Activated CD4-positive, alpha-beta T cell treated with anti-CD3 and anti-CD28 coated beads for 36 hours (primary cell): ENCODE measurements at regions not wholly inside any gene's neighbourhood (a gene's known extent, or its start where the extent isn't known, plus 50 kb on each side); places are given as distances from the start of the nearest gene placed in this dataset.

ENCODE experiments used
- ATAC-seq: fragments of 200-7000 bp; cut with Tn5 transposase; one replicate; pipeline ENCODE4 v1.10.0; 2021; ENCODE audit warnings: mild to moderate bottlenecking, moderate library complexity
- CTCF ChIA-PET: fragments of 350-600 bp; sonication (Branson Sonifier 250); formaldehyde crosslinking; loops from one replicate; lab custom pipeline; 2021; ENCODE audit warnings: antibody characterized with exemption; lab: Charles Lee
- POLR2A ChIA-PET: fragments of 350-600 bp; sonication (Branson Sonifier 250); formaldehyde crosslinking; loops from one replicate; lab custom pipeline; 2021; ENCODE audit warnings: antibody characterized with exemption, inconsistent platforms; lab: Charles Lee
- DNase-seq: peaks from one replicate; pipeline ENCODE4 v3.0.0-alpha.2; 2020
- H3K27ac Mint-ChIP-seq: one replicate; pipeline ENCODE4 v1.8.0; 2021; ENCODE audit warnings: mixed read lengths
- H3K27me3 Mint-ChIP-seq: one replicate; pipeline ENCODE4 v1.8.0; 2021; ENCODE audit warnings: mixed read lengths
- H3K36me3 Mint-ChIP-seq: one replicate; pipeline ENCODE4 v1.8.0; 2021; ENCODE audit warnings: low read depth, mixed read lengths
- H3K4me1 Mint-ChIP-seq: one replicate; pipeline ENCODE4 v1.8.0; 2021; ENCODE audit warnings: mixed read lengths
- H3K4me3 Mint-ChIP-seq: one replicate; pipeline ENCODE4 v1.8.0; 2021; ENCODE audit warnings: mild to moderate bottlenecking, moderate library complexity, mixed read lengths
- H3K9me3 Mint-ChIP-seq: one replicate; pipeline ENCODE4 v1.8.0; 2021; ENCODE audit warnings: low read depth, mixed read lengths
- intact Hi-C, 2 experiments: fragments of 100-400 bp; cut with DNase I in 1 of 2; cut with micrococcal nuclease in 1 of 2; formaldehyde crosslinking; loops; one replicate each; pipeline versions ENCODE4 v1.14.2 to v1.15.1; 2022 to 2024; cut with DNase I, micrococcal nuclease

DNA sequence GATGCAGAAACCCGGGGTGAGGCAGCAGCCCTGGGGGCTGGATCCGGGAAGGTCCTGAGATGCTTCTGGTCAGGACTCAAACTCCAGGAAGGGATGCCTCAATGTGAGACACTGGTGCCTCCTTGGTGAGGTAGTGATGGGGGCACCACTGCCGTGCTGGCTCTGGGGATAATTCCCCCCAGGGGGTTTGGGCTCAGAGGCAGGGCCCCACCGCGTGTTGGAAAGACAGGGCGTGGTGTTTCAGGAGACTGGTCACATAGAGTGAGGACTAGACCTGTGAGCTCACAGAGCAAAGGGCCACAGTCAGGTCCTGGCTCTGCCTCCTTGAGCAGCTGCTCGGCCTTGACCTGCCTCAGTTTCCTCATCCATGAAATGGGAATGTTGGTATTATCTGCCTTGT lies 361.9 kb downstream of the GLRX3 start:
- DNase-seq, result no peak
- Mint-ChIP-seq H3K4me3 (no peak overlapping the region), H3K36me3 (no peaks in the 10 kb centered on the region)

DNA sequence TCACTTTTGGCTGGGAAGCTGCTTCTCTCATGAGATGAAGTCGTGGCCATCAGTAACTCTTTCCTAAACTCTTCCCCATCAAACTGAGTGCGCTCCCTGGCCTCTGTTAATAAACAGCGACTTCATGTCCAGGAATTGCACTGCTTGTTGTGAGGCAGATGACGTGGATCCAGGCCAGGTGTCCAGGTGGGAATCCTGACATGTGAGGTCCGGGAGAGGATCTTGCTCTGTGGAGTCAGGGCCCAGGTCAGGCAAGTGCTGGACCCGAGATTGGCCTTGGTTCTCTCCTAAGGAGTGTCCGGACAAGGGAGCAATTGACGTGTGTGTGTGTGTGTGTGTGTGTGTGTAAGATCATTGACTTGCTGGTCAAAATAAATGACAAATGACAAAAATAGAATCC lies 362.7 kb downstream of the GLRX3 start:
- no peaks in the 10 kb centered on the region for H3K27me3 Mint-ChIP-seq
- no peaks in the 10 kb centered on the region for H3K36me3 Mint-ChIP-seq
- H3K9me3 Mint-ChIP-seq, result peaks cover 2% of the 10 kb centered on the region
- no peak overlapping the region for H3K27ac Mint-ChIP-seq
- ChIA-PET POLR2A (no interaction called here), CTCF (interaction anchor here (0.6 kb wide), 1 partner anchor 1882 kb away, joined by 3 read pairs; no protein-coding TSS in a partner anchor)
- H3K4me3 Mint-ChIP-seq, result no peak overlapping the region
- no peak for ATAC-seq
- intact Hi-C loops, result no loop called here
- H3K4me1 Mint-ChIP-seq, result no peaks in the 10 kb centered on the region
- DNase-seq, result no peak

More for the DNA sequence above, 361.9 kb downstream of the GLRX3 start:
- CTCF ChIA-PET, result no interaction called here
- intact Hi-C loops, result no loop called here
- Mint-ChIP-seq H3K9me3 (peaks cover 2% of the 10 kb centered on the region), H3K27me3 (no peaks in the 10 kb centered on the region), H3K27ac (no peak overlapping the region), H3K4me1 (no peaks in the 10 kb centered on the region)
- no peak for ATAC-seq
- POLR2A ChIA-PET, result no interaction called here

DNA sequence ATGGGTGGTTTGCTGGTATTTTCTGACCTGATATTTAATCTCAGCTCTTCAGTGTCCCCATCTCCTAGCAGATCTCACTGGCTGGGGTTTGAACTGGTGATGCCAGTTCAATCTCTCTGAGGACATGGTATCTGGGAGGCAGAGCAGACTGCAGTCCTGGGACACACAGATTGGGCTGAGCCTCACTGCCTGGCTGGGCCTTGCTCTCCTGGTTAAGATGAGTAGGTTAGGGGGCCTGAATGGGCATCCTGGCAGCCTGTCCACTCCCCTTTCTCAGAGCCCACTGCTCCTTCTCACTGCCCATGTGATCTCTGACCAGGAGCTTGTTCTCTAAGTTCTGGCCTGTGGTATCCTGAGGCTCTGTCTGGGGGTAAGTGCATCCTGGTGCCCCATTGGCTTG lies 363.4 kb downstream of the GLRX3 start:
- Mint-ChIP-seq H3K9me3 (peaks cover 2% of the 10 kb centered on the region), H3K36me3 (no peaks in the 10 kb centered on the region)
- no peak for ATAC-seq

DNA sequence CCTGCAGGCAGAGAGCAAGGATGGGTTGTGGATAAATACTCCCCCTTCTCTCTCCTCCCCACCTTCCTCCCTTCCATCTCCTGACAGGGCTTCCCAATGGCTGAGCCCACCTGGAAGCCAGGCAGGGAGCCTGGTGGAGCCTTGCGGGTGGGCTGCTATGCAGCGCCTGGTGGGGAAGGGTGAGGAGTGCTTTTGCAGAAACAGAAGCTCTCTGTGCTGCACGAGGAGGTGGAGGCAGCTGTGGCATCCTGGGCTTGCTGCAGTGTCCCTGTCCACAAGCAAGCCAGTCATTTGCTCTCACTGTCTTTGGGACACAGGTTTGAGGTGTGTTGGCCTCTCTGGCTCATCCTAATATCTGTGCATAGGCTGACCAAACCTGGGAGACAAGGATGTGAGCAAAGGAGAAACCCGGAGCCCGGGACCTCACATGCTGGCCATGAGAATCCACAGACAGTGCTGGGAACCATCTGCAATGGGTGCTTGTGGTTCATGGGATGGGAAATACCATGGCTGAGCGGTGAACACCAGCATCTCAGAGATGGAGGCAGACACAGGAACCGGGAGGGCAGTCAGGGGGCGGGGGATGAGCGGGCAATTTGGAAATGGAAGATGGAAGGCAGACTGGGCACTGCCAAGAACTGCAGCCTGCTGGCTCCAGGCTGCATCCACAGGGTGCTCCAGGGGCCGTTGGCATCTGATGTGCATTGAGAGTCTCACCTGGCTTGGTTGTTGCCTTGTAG lies 364.2 kb downstream of the GLRX3 start:
- CTCF ChIA-PET, result no interaction called here
- intact Hi-C loops, result no loop called here
- ATAC-seq, result no peak
- Mint-ChIP-seq H3K27me3 (peaks cover 2% of the 10 kb centered on the region), H3K27ac (no peak overlapping the region), H3K4me1 (no peaks in the 10 kb centered on the region), H3K9me3 (peaks cover 2% of the 10 kb centered on the region), H3K36me3 (no peaks in the 10 kb centered on the region), H3K4me3 (no peak overlapping the region)
- POLR2A ChIA-PET, result no interaction called here
- DNase-seq, result no peak

More for the DNA sequence above, 363.4 kb downstream of the GLRX3 start:
- Mint-ChIP-seq H3K27ac (no peak overlapping the region), H3K4me3 (no peak overlapping the region), H3K4me1 (no peaks in the 10 kb centered on the region), H3K27me3 (no peaks in the 10 kb centered on the region)
- ChIA-PET CTCF (no interaction called here), POLR2A (no interaction called here)
- DNase-seq, result no peak
- intact Hi-C loops, result no loop called here

DNA sequence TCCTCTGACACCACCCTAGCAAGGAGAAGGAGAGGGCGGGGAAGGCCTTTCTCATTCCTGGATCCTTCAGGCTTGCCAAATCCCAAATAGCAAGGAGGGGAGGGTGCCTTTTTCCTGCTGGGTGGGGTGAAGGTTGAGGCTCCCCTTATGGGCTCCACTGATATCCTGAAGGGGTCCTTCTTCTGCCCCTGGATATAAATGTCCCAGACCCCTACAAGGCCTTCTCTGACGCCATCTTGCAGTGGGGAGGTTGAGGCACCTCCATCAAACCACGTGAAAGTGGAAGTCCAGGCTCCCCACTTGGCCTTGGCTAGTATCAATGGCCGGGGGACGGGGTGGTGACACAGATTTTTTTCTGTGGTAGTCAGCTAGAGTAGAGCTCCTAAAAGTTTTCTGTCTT lies 371.3 kb downstream of the GLRX3 start:
- intact Hi-C loops, result no loop called here
- ChIA-PET CTCF (no interaction called here), POLR2A (no interaction called here)
- H3K9me3 Mint-ChIP-seq, result no peaks in the 10 kb centered on the region
- H3K4me3 Mint-ChIP-seq, result no peak overlapping the region
- no peaks in the 10 kb centered on the region for H3K4me1 Mint-ChIP-seq
- peaks cover 21% of the 10 kb centered on the region for H3K27me3 Mint-ChIP-seq
- H3K36me3 Mint-ChIP-seq, result no peaks in the 10 kb centered on the region
- no peak for DNase-seq
- no peak overlapping the region for H3K27ac Mint-ChIP-seq
- ATAC-seq, result no peak

DNA sequence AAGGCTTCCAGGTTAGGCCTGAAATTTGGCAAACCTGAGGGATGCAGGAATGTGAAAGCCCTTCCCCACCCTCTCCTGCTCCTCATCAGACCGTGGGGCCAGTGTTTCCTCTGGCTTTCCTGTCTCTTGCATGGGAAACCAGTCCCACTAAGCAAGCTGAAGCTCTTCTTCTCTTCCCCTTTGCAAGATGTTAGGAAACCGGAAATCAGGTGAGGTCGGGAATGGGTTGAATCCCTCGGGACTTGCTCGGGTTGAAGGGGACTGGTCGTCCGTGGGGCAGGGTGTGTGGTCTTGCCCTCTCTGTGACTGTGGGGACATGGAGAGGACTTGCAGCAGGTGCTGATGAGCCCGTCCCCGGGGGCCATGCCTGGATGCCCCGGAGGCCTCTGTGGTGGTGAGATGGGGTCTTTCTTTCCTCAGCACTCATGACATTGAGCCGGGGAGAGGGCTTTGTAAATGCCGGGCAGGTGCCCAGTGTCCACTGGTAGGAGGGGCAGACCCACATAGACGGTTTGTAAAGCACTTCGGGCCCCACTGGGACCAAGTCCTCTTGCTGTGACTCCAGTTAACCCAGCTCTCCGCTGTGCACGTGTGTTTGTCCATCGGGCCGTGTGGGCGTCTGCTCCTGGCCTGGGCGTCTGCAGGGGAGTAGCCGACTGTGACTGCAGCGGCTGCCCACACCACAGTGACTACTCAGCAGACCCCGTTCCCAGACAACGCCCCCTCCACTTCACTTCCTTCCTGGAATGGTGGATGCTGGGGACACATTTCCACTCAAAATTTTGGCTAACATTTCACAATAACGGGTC lies 373.9 kb downstream of the GLRX3 start:
- no peaks in the 10 kb centered on the region for H3K9me3 Mint-ChIP-seq
- ATAC-seq, result no peak
- no peak overlapping the region for H3K27ac Mint-ChIP-seq
- POLR2A ChIA-PET, result no interaction called here
- no peaks in the 10 kb centered on the region for H3K36me3 Mint-ChIP-seq
- H3K27me3 Mint-ChIP-seq, result peaks cover 21% of the 10 kb centered on the region
- intact Hi-C loops, result no loop called here
- no peaks in the 10 kb centered on the region for H3K4me1 Mint-ChIP-seq
- no peak for DNase-seq
- no peak overlapping the region for H3K4me3 Mint-ChIP-seq
- CTCF ChIA-PET, result no interaction called here

DNA sequence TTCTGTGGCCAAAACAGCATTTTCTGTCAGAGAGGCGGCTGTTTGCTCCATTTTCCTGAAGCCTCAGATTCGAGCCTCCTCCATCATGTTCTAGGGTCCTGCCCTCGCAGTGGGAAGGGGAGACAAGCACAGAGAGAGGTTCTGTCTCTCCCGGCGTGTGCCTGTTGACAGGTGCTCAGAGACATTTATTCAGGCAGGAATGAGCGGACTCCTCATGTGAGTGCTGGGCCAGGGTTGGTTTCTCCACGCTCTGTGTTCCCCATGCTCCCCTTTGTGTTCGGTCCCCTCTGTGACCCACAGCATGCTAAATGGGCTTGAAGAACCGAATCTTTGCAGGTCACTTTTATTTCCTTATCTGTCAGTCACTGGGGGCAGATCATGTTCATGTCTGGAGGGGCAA lies 374.6 kb downstream of the GLRX3 start:
- H3K36me3 Mint-ChIP-seq, result no peaks in the 10 kb centered on the region
- no peak overlapping the region for H3K4me3 Mint-ChIP-seq
- ATAC-seq, result no peak
- intact Hi-C loops, result no loop called here
- POLR2A ChIA-PET, result no interaction called here
- CTCF ChIA-PET, result no interaction called here
- H3K9me3 Mint-ChIP-seq, result no peaks in the 10 kb centered on the region
- H3K27ac Mint-ChIP-seq, result no peak overlapping the region
- peaks cover 19% of the 10 kb centered on the region for H3K27me3 Mint-ChIP-seq
- no peak for DNase-seq
- no peaks in the 10 kb centered on the region for H3K4me1 Mint-ChIP-seq

DNA sequence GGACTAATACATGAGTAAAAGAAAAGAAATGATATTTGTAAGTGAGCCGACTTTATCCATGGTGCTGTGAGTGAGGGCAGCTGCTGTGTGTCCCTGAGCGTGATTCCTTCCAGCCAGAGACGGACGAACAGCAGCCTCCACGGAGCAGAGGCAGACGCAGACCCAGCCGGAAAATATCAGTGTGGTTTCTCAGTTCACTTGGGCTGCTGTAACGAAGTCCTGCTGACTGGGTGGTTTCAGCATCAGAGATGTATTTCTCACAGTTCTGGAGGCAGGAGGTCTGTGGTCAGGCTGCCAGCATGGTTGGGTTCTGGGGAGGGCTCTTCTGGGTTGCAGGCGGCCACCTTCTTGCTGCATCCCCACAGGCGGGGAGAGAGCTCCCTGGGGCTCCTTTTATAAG lies 375.6 kb downstream of the GLRX3 start:
- intact Hi-C loops, result no loop called here
- POLR2A ChIA-PET, result no interaction called here
- ATAC-seq, result no peak
- H3K9me3 Mint-ChIP-seq, result no peaks in the 10 kb centered on the region
- H3K27me3 Mint-ChIP-seq, result peaks cover 12% of the 10 kb centered on the region
- CTCF ChIA-PET, result interaction anchor here (0.7 kb wide), 1 partner anchor 10 kb away, joined by 4 read pairs; no protein-coding TSS in a partner anchor
- no peak overlapping the region for H3K4me3 Mint-ChIP-seq
- DNase-seq, result no peak
- H3K36me3 Mint-ChIP-seq, result no peaks in the 10 kb centered on the region
- H3K27ac Mint-ChIP-seq, result no peak overlapping the region
- H3K4me1 Mint-ChIP-seq, result no peaks in the 10 kb centered on the region

DNA sequence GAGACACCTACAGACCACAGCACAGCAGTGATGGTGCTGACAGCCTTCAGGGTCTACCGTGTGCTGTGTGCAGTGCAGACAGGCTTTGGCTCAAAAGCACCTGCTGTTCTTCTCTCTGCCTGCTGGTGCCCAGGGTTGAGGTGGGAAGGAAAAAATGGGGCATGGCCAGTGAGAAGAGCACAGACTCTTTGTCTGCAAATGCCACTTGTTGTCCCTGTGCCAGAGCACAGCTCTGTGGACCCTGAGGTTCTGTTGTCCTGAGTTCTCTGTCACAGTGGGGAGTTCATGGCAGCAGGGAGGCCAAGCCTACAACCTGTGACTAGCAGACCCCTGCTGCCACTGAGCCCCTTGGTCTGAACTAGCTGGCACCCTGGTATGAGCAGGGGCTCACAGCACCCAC lies 376.7 kb downstream of the GLRX3 start:
- no peaks in the 10 kb centered on the region for H3K4me1 Mint-ChIP-seq
- no peak overlapping the region for H3K27ac Mint-ChIP-seq
- ChIA-PET POLR2A (no interaction called here), CTCF (no interaction called here)
- ATAC-seq (no peak), DNase-seq (no peak)
- no peak overlapping the region for H3K4me3 Mint-ChIP-seq
- no peaks in the 10 kb centered on the region for H3K9me3 Mint-ChIP-seq
- intact Hi-C loops, result no loop called here
- H3K27me3 Mint-ChIP-seq, result peaks cover 12% of the 10 kb centered on the region
- no peaks in the 10 kb centered on the region for H3K36me3 Mint-ChIP-seq

DNA sequence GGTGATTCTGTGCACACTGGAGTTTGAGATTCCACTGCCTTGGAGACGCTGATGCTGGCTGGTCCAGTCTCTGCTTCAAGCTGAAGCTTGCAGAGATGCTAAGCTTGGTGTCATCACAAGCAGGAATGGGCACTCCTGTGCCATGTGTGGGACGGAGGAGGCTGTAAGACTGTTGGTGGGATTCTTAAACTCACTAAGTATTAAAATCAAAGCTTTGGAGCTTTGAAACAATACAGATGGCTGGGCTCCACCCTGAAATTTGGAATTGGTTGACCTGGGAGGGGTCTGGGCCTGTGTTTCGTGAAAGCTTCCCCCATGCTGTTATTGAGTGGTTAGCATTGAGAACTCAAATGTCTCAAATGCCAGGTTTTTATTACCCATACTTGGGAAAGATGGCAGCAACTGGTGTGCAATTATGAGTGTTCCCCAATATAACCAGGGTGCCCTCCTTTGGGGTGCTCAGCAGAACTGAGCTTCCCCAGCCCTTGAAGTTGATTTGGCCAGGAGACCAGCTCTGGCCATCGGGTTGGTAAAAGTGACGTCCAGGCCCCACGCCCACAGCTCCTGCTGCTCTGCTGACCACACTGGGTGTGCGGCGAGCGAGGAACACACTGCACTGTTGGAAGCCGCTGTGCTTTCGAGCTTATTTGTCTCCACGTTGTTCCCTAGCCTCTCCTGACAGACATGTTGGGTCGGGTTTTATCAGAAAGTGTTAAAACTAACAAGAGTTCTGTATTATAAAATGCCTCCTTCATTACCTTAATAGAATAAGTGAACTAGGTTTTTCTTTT lies 377.7 kb downstream of the GLRX3 start:
- Mint-ChIP-seq H3K27ac (no peak overlapping the region), H3K36me3 (no peaks in the 10 kb centered on the region), H3K4me1 (no peaks in the 10 kb centered on the region), H3K9me3 (no peaks in the 10 kb centered on the region), H3K27me3 (peaks cover 11% of the 10 kb centered on the region), H3K4me3 (no peak overlapping the region)
- ChIA-PET POLR2A (no interaction called here), CTCF (no interaction called here)
- ATAC-seq (no peak), DNase-seq (no peak)
- intact Hi-C loops, result no loop called here

DNA sequence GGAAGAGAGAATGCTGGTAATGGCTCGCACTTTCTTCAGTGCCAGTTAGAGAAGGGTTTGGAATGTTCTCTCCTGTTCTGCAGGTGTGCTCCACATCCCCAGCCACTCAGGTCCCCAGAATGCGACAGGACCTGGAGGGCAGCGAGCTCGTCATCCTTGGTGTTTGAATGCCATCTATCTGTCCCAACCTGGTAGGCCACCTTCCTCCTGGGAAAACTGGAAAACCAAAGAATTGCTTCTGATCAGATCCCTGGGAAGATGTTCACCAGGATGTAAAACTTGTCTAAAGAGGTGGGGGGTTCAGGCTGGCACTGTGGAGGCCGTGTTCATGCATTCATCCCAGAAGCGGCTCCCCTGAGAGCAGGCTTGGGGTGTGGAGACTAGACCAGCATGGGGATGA lies 379.5 kb downstream of the GLRX3 start:
- Mint-ChIP-seq H3K4me1 (no peaks in the 10 kb centered on the region), H3K4me3 (no peak overlapping the region), H3K9me3 (peaks cover 3% of the 10 kb centered on the region), H3K27me3 (peaks cover 4% of the 10 kb centered on the region), H3K27ac (no peak overlapping the region), H3K36me3 (no peaks in the 10 kb centered on the region)
- no peak for DNase-seq
- CTCF ChIA-PET, result no interaction called here
- intact Hi-C loops, result no loop called here
- POLR2A ChIA-PET, result no interaction called here
- no peak for ATAC-seq
